ENCODE measurements at regions not wholly inside any gene's neighbourhood (a gene's known extent, or its start where the extent isn't known, plus 50 kb on each side); places are given as distances from the start of the nearest gene placed in this dataset.
A peak's percentile ranks its signal among the peaks of the same experiment; 100 is the strongest.

DNA sequence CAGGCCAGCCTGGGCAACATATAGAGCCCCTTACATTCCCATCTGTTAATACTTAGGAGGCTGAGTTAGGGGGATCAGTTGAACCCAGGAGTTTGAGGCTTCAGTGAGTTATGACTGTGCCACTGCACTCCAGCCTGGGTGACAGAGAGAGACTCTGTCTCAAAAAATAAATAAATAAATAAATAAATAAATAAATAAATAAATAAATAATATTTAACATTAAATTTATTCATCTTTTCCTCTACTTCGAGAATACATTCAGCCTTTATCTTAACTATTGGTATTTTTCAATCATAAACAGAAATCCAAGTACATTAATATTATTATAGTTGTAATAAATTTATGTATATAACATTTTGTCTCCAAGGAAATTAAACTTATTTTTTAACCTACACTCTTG lies 1227.7 kb upstream of the GJE1 start:
- no peak overlapping the region for H3K4me3 ChIP-seq (ENCODE audit: low read depth, low read length)
- DNase-seq (ENCODE audit: low read depth) = no peak
- TF ChIP-seq, protein P1, sequence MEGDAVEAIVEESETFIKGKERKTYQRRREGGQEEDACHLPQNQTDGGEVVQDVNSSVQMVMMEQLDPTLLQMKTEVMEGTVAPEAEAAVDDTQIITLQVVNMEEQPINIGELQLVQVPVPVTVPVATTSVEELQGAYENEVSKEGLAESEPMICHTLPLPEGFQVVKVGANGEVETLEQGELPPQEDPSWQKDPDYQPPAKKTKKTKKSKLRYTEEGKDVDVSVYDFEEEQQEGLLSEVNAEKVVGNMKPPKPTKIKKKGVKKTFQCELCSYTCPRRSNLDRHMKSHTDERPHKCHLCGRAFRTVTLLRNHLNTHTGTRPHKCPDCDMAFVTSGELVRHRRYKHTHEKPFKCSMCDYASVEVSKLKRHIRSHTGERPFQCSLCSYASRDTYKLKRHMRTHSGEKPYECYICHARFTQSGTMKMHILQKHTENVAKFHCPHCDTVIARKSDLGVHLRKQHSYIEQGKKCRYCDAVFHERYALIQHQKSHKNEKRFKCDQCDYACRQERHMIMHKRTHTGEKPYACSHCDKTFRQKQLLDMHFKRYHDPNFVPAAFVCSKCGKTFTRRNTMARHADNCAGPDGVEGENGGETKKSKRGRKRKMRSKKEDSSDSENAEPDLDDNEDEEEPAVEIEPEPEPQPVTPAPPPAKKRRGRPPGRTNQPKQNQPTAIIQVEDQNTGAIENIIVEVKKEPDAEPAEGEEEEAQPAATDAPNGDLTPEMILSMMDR (IDR thresholded peaks at IDR 0.05; ENCODE audit: insufficient read depth, low read length) = no peak

DNA sequence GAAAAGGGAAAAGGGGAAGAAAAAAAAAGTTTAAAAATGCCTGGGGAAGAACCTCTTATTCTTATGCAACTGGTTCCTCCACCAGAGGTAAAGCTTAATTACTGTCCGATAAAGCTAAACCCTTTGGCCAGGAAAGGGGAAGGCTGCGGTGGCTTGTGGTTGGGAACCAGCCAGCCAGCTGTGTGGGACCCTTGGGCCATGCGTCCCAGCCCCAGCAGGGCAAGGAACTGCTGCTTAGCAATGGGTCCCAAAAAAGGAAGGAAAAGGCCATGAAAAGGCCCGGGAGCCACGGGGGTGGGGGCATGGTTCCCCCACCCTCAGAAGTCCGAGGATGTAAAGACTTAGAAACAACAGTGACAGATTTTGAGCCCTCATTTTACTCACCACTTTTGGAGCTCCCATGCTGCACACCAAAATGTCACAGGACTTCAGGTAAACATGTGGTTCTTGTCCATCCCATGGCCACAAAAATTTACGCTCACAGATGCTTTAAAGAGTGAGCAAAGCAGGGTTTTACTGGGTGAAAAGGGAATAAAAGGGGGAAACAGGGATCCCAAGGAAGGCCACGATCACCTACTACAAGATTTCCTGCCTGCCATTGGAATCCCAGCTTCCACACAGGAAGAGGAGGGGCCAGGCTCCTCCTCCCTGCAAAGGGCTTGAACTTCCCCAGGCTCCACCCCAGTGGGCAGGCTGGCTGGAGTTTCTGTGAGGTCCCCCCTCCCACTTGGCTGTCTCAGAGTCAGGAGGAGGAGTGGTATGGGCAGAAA lies 1234.7 kb upstream of the GJE1 start:
- peak overlapping the region; percentile 11 for H3K4me3 ChIP-seq (ENCODE audit: low read depth, low read length)
- DNase-seq (ENCODE audit: low read depth) = no peak
- TF ChIP-seq, protein P1 (IDR thresholded peaks at IDR 0.05; ENCODE audit: insufficient read depth, low read length) = no peak

DNA sequence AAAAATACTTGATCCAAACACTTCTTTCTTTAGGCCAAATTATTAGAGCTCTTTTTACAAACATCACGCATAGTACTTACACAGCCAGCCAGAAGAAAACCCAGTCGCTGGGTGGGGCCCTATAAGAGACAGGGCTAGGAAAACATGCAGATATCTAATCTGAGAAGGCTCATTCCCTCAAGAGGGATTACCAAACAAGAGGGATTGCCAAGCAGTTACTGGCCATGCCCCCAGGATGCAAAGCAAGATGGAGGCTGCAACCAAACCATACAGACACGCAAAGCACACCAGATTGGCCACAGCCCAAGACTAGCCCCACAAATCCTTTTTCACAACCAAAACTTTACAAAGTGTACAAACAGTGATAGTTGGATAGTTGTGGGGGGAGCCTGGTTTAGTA lies 1235.4 kb upstream of the GJE1 start:
- DNase-seq (ENCODE audit: low read depth) = peak; percentile 40
- TF ChIP-seq, protein P1 (IDR thresholded peaks at IDR 0.05; ENCODE audit: insufficient read depth, low read length) = no peak
- no peak overlapping the region for H3K4me3 ChIP-seq (ENCODE audit: low read depth, low read length)

DNA sequence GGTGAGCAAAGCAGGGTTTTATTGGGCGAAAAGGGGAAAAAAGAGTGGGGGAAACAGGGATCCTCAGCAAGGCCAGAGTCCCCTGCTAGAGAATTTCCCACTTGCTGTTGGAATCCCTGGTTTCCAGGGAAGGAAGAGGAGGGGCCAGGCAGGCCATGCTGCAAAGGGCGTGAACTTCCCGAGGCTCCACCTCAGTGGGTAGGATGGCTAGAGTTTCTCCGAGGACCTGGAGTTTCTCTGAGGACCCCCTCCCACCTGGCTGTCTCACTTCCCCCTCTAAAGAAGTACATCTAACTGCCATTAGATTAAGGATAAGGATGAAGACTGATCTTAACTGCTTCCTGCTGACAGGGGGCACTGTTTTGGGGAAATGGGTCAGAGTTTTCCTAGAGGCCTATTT lies 1239.3 kb upstream of the GJE1 start:
- H3K4me3 ChIP-seq (ENCODE audit: low read depth, low read length) = no peak overlapping the region
- TF ChIP-seq, protein P1 (IDR thresholded peaks at IDR 0.05; ENCODE audit: insufficient read depth, low read length) = no peak
- DNase-seq (ENCODE audit: low read depth) = no peak

DNA sequence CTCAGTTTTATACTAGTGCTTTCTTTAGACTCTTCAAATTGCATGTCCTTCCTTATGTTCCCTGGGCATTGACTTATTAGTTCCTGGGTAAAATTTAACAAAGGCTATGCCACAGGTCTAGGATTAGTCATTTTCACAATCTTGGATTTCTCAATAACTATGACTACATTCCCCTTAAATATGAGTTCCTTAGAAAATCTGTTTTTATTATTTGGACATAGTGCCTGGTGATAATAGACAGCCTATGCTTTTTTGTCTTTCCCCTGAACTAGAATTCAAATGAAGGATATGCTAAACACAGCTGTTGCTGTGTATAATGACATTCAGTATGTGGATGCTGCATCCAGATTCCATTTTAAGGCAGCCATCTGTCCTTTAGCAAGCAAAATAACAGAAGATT lies 1252.8 kb upstream of the GJE1 start:
- TF ChIP-seq, protein P1 (IDR thresholded peaks at IDR 0.05; ENCODE audit: insufficient read depth, low read length) = no peak
- no peak overlapping the region for H3K4me3 ChIP-seq (ENCODE audit: low read depth, low read length)
- DNase-seq (ENCODE audit: low read depth) = peak; percentile 84

DNA sequence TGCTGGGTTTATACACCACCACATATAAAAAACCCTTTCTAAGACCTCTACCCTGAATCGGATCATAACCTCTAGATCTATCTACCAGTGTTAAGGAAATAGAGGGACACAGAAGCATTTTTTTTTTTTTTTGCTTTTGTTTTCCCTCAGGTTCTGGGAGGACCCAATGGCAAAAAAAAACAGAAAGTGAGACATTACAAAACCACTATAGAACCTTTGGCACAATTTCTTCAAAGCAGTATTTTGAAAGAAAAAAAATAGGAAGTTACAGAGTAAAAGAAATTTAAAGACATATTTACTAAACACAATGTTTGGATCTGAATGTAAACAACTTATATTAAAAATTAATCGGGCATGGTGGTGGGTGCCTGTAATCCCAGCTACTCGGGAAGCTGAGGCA lies 1258.7 kb upstream of the GJE1 start:
- TF ChIP-seq, protein P1 (IDR thresholded peaks at IDR 0.05; ENCODE audit: insufficient read depth, low read length) = no peak
- H3K4me3 ChIP-seq (ENCODE audit: low read depth, low read length) = no peak overlapping the region
- DNase-seq (ENCODE audit: low read depth) = no peak

DNA sequence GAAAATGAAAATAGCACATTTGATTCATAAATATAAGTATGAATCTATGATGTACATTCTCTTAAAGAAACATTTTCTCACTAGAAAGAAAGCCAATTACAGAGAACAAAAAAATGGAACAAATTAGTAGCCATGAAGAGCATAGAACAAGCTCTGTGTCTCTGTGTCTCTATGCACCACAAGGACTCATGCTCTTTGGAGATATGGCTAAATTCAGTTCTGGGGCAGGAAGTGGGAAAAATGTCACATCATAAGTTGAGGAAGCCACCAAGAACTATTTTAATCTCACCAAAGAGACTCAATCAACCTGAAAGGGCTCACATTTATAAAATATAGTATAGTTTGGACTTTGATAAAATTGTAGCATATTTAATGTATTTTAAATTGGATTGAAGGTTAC lies 1259.8 kb upstream of the GJE1 start:
- no peak for DNase-seq (ENCODE audit: low read depth)
- TF ChIP-seq, protein P1 (IDR thresholded peaks at IDR 0.05; ENCODE audit: insufficient read depth, low read length) = no peak
- no peak overlapping the region for H3K4me3 ChIP-seq (ENCODE audit: low read depth, low read length)
